Gastrocnemius medialis (tissue), 4 donors: ENCODE measurements at regions not wholly inside any gene's neighbourhood (a gene's known extent, or its start where the extent isn't known, plus 50 kb on each side); places are given as distances from the start of the nearest gene placed in this dataset.
"Not testable (repeated sequence)": the region's sequence is repeated elsewhere in the genome, so short reads cannot be mapped to it uniquely, and the experiment has no call there.

Experiments
- ATAC-seq, 2 donors: fragments of 150-250 bp; one replicate each; pipeline ENCODE4 v1.9.1; 2016
- DNase-seq, 2 donors: peaks; one replicate each; pipeline ENCODE4 v3.0.0-alpha.2; 2019
- H3K27ac ChIP-seq, 4 donors: fragments of 200-600 bp; sonication (generic); 1 replicate in 1 of 4; 2 replicates in 3 of 4; pipeline ENCODE4 v1.5.1; 2016 to 2018; ENCODE audit warnings: mild to moderate bottlenecking in 2 of 4, moderate library complexity in 1 of 4
- H3K27me3 ChIP-seq, 3 donors: fragments of 200-600 bp; sonication (generic) in 2 of 3; 1 replicate in 1 of 3; 2 replicates in 2 of 3; pipeline versions ENCODE4 v1.5.1 to v1.6.0; 2016 to 2019; ENCODE audit warnings: mild to moderate bottlenecking in 1 of 3, moderate library complexity in 1 of 3
- H3K36me3 ChIP-seq, 2 donors: fragments of 200-600 bp; sonication (generic) in 1 of 2; one replicate each; pipeline ENCODE4 v1.5.1; 2017 to 2018
- H3K4me1 ChIP-seq, 2 donors: fragments of 200-600 bp; sonication (generic) in 1 of 2; one replicate each; pipeline ENCODE4 v1.5.1; 2016 to 2017; ENCODE audit warnings: mild to moderate bottlenecking in 2 of 2
- H3K4me3 ChIP-seq, 4 donors: fragments of 200-600 bp; sonication (generic) in 3 of 4; 1 replicate in 1 of 4; 2 replicates in 3 of 4; pipeline ENCODE4 v1.5.1; 2016 to 2019; ENCODE audit warnings: mild to moderate bottlenecking in 2 of 4
- H3K9me3 ChIP-seq, 3 donors: fragments of 200-600 bp; sonication (generic) in 2 of 3; 1 replicate in 1 of 3; 2 replicates in 2 of 3; pipeline ENCODE4 v1.5.1; 2016 to 2019
- CTCF ChIP-seq, 5 experiments: fragments of 450-650 bp in 3 of 5; fragments of 200-600 bp in 2 of 5; sonication (generic) in 2 of 5; IDR thresholded peaks in 4 of 5; conservative IDR thresholded peaks in 1 of 5; 1 replicate in 4 of 5; 2 replicates in 1 of 5; pipeline ENCODE4 v1.5.1; 2016 to 2019; ENCODE audit warnings: antibody characterized with exemption in 5 of 5, mild to moderate bottlenecking in 3 of 5, moderate library complexity in 3 of 5
- POLR2A ChIP-seq, 2 donors: fragments of 450-650 bp; IDR thresholded peaks; one replicate each; pipeline ENCODE4 v1.6.1; 2017; ENCODE audit warnings: antibody characterized with exemption in 2 of 2, mild to moderate bottlenecking in 2 of 2, moderate library complexity in 2 of 2
- in situ Hi-C, 4 donors: fragments of 200-750 bp; cut with MboI; loops; one replicate each; pipeline versions ENCODE4 v1.15.0 to v1.8.0; 2017; ENCODE audit warnings: low sequenced_read_pairs in 4 of 4
- intact Hi-C: fragments of 100-400 bp; cut with DNase I; formaldehyde crosslinking; loops from one replicate; pipeline ENCODE4 v1.15.1; 2023; ENCODE audit warnings: low total_unique reads

GRCh38 chr18:68397241-68398035 is 317.5 kb downstream of the TMX3 start:
- H3K27me3 ChIP-seq, result no peaks in the 10 kb centered on the region
- DNase-seq, result no peak
- intact Hi-C loops, result no loop called here
- no peak for TF ChIP-seq CTCF (IDR thresholded peaks at IDR 0.05 in 4 of 5, conservative IDR thresholded peaks at IDR 0.05 in 1 of 5)
- no peak for TF ChIP-seq POLR2A (IDR thresholded peaks at IDR 0.05)
- H3K9me3 ChIP-seq, result no peaks in the 10 kb centered on the region
- no peaks in the 10 kb centered on the region for H3K36me3 ChIP-seq
- H3K4me1 ChIP-seq, result no peaks in the 10 kb centered on the region
- no peak overlapping the region for H3K4me3 ChIP-seq
- no peak for ATAC-seq
- in situ Hi-C loops, result no loop called here
- H3K27ac ChIP-seq, result no peak overlapping the region

GRCh38 chr18:68394705-68395104 is 320.2 kb downstream of the TMX3 start:
- DNase-seq (no peak), ATAC-seq (no peak)
- Histone ChIP-seq H3K4me1 (no peaks in the 10 kb centered on the region), H3K36me3 (no peaks in the 10 kb centered on the region), H3K4me3 (no peak overlapping the region), H3K27me3 (no peaks in the 10 kb centered on the region), H3K27ac (no peak overlapping the region), H3K9me3 (no peaks in the 10 kb centered on the region)
- no peak for TF ChIP-seq CTCF (IDR thresholded peaks at IDR 0.05 in 4 of 5, conservative IDR thresholded peaks at IDR 0.05 in 1 of 5)
- no peak for TF ChIP-seq POLR2A (IDR thresholded peaks at IDR 0.05)
- intact Hi-C loops (no loop called here), in situ Hi-C loops (no loop called here)

DNA sequence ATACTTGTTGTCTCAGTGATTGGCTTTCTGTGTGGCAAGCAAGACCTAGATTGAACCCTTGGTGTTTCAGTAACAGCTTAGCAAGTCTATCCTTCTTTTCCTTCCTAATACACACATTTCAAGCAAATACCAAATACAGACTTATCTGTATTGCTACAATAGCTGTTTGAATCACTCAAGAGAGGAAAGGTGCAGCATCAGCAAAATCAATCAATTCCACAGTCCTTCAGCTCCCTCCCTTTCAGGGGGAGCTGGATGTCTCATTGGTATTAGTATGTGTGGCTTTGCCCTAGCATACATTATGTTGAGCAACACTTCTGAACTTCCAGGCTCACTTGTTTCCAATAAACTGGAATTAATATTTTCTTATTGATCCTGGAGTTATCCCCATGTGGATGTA is 323.1 kb downstream of the TMX3 start:
- H3K4me1 ChIP-seq, result no peaks in the 10 kb centered on the region
- intact Hi-C loops (no loop called here), in situ Hi-C loops (no loop called here)
- ATAC-seq (no peak), DNase-seq (no peak)
- no peaks in the 10 kb centered on the region for H3K27me3 ChIP-seq
- H3K4me3 ChIP-seq, result no peak overlapping the region
- H3K9me3 ChIP-seq, result no peaks in the 10 kb centered on the region
- no peaks in the 10 kb centered on the region for H3K36me3 ChIP-seq
- TF ChIP-seq CTCF (IDR thresholded peaks at IDR 0.05 in 4 of 5, conservative IDR thresholded peaks at IDR 0.05 in 1 of 5) (no peak), POLR2A (IDR thresholded peaks at IDR 0.05) (no peak)
- H3K27ac ChIP-seq, result no peak overlapping the region

DNA sequence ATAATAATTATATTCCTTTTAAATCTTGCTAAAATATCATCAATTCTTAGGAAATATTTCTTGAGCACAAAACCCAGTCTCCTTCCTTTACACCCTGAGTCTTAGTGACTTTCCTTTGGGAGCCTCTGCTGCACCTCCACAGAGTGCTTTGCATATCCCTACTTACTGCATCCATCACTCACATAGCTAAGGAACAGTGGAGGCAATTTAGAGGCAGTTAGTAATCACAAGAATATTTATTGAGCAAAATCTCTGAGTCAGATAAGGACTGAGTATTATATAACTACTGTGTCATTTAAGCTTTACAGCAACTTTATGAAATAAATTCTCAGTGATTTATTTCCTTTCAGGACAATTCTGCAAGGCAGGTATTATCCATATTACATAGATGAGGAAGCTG is 327.7 kb downstream of the TMX3 start:
- no peaks in the 10 kb centered on the region for H3K27me3 ChIP-seq
- in situ Hi-C loops, result no loop called here
- H3K27ac ChIP-seq, result no peak overlapping the region
- H3K36me3 ChIP-seq, result no peaks in the 10 kb centered on the region
- TF ChIP-seq POLR2A (IDR thresholded peaks at IDR 0.05) (no peak), CTCF (IDR thresholded peaks at IDR 0.05 in 4 of 5, conservative IDR thresholded peaks at IDR 0.05 in 1 of 5) (no peak)
- ATAC-seq (no peak), DNase-seq (no peak)
- no peaks in the 10 kb centered on the region for H3K9me3 ChIP-seq
- intact Hi-C loops, result no loop called here
- no peak overlapping the region for H3K4me3 ChIP-seq
- no peaks in the 10 kb centered on the region for H3K4me1 ChIP-seq

DNA sequence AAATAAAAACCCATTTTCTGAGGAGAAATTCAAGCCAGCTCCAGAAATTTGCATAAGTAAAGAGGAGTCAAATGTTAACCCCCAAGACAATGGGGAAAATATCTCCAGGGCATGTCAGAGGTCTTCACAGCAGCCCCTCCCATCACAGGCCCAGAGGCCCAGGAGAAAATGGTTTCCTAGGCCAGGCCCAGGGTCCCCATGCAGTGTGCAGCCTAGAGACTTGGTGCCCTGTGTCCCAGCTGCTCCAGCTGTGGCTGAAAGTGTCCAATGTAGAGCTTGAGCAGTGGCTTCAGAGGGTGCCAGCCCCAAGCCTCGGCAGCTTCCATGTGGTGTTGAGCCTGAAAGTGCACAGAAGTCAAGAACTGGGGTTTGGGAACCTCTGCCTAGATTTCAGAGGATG is 330.9 kb downstream of the TMX3 start:
- H3K27me3 ChIP-seq, H3K4me1 ChIP-seq, H3K9me3 ChIP-seq, H3K27ac ChIP-seq, DNase-seq, intact Hi-C loops, H3K36me3 ChIP-seq, H3K4me3 ChIP-seq, in situ Hi-C loops, ATAC-seq: not testable (repeated sequence)
